Stimulated activated CD8-positive, alpha-beta memory T cell treated with anti-CD3 and anti-CD28 coated beads, Interleukin-4, amount 100 ng/mL, for 24 hours (primary cell): ENCODE measurements at regions not wholly inside any gene's neighbourhood (a gene's known extent, or its start where the extent isn't known, plus 50 kb on each side); places are given as distances from the start of the nearest gene placed in this dataset.

Source experiments
- DNase-seq: peaks from one replicate; pipeline ENCODE4 v3.0.0-alpha.2; 2020; ENCODE audit warnings: low read depth

- DNase-seq = no peak
Observed at GRCh38 chr6:14903176-14904038, 342.5 kb upstream of the JARID2 start.

GRCh38 chr6:14905201-14905600, 340.7 kb upstream of the JARID2 start:
- no peak for DNase-seq

- DNase-seq = no peak
Observed at GRCh38 chr6:14906621-14907020, 339.2 kb upstream of the JARID2 start.

GRCh38 chr6:14910692-14911547, 334.9 kb upstream of the JARID2 start:
- no peak for DNase-seq

DNA sequence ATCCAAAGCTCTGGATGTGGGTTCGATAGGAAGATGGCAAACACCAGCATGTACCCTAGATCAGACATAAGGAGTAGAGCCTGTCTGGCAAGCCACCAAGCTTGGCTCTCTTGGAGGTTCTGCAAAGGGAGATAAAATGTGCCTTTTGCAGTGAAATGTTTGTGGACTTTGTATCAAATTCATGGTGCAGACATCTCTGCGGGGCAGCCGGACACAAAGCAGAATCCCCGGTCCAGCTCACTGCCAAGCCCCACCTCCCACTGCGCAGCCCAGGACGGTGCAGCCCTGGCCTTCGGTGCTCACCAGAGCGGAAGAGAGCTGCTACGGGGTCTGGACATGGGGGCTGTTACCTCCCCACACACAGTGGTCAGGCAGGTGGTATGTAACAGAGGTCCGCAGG, 333.6 kb upstream of the JARID2 start:
- DNase-seq = no peak

- no peak for DNase-seq
Observed at GRCh38 chr6:14912706-14913105, 333.2 kb upstream of the JARID2 start.

DNA sequence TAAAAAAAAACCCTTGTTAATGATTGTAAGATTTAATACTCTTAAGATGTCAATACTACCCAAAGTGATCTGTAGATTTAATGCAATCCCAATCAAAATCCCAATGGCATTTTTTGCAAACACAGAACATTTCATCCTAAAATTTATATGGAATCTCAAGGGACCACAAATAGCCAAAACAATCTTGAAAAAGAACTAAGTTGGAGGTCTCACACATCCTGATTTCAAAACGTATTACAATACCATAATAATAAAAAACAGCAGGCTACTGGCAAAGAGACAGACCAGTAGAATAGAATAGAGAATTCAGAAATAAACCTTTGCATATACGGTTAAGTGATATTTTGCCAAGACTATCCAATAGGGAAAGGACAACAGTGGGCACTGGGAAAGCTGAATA, 331.9 kb upstream of the JARID2 start:
- no peak for DNase-seq

- no peak for DNase-seq
Observed at GRCh38 chr6:14915888-14916832, 329.7 kb upstream of the JARID2 start.

DNA sequence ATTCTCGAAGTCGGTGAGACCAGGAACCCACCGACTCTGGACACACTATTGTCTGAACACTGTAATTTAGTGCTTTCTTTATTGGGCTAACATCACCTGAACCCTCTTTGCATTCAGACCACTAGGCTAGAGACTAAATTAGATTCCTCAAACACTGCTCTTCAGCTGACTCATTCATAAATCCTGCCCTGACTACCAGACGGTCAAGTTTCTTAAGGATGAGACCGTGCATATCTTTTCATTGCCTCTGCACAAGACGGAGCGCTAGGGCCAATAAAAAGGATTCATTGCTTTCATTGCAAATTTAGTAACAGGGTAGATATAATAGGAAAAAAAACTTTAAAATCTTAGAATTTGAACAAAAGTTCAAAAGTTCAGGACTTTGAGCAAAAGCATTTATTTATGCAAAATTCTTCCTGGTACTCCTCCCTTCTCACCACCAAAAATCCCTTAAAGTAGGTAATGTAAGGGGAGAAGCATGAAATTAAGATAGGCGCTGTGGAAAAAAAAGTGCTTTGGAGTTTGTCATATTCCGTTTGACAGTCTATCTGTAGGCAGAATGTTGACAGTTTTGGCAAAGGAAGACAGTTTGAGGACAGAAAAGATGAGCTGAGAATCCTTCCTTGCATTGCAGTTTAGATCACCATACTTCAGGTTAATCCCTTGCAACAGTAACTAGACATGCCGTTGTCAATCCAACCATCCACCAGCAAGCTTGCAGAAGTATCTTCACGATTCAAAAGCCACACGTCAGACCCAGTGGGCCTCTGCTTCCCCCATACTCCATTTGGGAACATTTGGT, 328.6 kb upstream of the JARID2 start:
- DNase-seq = no peak

DNA sequence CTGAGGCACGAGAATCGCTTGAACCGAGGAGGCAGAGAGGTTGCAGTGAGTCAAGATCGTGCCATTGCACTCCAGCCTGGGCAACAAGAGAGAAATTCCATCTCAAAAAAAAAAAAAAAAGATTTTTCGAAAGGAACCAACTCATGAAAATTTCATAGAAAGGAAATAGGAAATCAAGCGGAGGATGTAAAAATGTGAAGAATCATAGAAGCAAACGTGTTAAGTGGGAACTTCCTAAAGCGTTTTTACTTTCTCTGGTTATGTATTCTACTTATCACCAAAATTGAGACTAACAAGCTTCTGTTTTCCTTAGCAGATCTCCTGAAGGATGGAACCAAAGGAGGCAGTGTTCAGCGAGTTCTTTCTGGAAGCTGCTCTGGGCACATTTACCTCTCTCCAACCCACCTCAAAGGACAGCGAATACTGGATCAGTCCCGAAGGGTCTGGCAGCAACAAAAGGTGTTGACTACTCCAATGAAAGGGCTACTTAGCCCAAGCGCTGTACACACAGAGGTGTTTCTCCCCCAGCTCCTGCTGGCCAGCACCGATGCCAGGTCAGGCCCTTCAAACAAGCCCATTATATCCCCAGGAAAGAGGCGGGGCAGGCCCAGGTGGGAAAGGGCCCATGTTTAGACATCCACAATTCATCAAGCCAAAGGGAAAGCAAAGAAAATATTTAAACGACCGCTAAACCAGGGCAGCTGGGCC, 327.5 kb upstream of the JARID2 start:
- no peak for DNase-seq

DNA sequence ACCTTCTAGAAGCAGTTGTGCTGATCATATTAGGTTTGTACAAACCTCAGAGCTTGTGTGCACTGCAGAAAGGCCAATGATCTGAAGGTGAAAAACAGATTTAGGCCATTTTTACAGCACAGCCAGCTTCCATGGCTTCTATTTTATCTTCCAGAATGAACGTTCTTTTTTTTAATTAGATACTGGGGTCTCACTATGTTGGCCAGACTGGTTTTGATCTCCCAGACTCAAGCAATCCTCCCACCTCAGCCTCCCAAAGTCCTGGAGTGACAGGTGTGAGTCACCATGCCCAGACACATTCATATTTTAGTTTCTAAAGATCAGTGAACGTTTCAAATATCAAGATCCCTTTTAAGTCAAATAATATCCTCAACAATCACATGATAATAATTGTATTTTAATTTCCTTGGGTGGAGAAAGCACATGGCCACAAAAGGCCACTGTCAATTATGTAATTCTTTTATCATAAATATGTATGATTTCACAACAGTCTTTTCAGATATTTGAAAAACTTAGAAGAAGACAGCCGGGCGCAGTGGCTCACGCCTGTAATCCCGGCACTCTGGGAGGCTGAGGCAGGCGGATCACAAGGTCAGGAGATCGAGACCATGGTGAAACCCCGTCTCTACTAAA, 326.7 kb upstream of the JARID2 start:
- no peak for DNase-seq

DNA sequence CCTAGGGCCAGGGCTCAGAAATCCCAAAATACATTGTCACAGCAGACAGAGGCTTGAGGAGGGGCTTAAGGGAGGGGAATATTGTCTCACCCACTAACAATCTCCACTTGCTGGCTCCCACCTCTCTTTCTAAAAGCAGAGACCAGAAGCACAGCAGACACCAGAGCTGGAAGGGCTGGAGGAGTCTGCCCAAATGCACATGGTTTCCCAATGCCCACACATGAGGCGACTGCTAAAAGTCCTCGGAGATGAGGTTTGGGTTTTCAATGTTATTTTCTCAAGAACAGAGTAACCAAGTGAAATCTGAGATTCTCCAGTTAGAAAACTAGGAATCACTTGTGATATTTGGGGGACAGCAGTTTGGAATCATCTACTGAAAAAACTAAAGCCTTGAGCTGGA, 325.6 kb upstream of the JARID2 start:
- no peak for DNase-seq

- DNase-seq = no peak
Observed at GRCh38 chr6:14921170-14921569, 324.7 kb upstream of the JARID2 start.

- DNase-seq = no peak
Observed at GRCh38 chr6:14921878-14922671, 323.8 kb upstream of the JARID2 start.

DNA sequence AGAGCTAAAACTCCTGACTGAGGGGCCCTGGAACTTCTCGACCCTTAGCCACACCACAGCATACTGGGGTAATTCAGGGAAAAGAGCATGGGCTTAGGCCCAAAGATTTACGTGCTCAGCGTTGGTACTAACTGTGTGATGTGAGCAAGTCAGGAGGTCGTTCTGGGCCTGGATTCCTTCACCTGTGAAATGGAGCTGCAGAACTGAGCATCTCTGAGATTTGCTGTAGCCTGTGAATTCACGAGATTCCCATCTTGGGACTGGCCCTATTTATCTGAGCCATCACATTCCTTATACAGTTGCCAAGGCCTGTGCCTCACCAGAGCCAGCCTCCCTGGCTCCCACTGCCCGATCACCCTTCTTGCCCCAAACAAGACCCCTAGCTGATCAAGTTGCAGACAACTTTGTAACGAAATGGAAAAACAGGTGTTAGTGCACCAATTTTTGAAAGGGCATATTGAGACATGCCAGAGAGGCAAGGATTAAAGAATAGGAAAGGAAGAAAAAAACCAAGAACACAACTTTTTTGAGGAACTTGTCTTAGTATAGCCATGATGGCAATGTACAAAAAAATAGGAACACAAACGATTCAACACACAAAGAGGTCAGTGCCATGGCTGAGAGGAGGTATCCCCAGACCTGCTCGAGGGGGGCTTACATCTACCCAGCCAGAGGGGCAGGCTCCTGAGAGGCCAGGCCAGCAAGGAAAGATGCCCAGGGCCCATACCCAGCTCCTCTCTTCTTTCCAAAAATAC, 323.0 kb upstream of the JARID2 start:
- DNase-seq = no peak

DNA sequence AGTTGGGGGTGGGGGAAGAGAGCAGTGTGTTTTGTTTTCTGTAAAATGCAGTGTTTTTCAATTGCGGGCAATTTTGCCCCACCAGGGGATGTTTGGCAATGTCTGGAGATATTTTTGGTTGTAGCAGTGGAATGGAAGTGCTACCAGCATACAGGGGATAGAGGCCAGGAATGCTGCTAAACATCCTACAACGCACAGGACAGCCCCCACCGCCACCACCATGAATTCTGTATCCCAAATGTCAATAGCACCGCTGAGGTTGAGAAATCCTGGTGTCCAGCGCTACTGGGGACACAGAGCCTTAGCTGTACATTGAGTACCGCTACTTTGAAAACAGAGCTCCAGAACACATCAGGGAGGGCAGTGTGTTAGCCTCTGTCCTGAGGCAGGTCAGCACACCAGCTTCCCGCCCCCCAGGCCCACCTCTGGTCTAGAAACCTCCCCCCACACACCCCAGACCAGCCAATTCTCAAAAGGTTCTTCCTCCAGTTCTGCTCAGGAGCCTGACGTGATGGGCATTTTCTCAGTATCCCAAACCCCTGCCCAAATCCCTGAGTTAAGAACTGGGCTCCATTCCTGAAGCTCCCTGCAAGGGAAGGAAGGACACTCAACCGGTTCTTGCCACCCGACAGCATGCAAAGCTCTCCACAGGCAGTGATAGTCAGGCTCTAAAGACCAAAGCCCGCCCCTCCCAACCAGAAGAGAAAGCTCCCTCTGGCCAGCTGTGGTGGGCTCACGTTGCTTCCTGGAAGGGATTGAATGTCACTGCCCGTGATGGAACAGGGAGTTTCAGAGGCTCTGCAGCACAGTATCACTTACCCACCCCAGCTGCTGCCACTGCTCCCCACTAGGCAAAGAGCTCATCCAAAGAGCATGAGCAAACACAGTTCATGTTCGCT, 321.5 kb upstream of the JARID2 start:
- no peak for DNase-seq

GRCh38 chr6:14925025-14925698, 320.7 kb upstream of the JARID2 start:
- no peak for DNase-seq
